ENCODE measurements at regions not wholly inside any gene's neighbourhood (a gene's known extent, or its start where the extent isn't known, plus 50 kb on each side); places are given as distances from the start of the nearest gene placed in this dataset.

DNA sequence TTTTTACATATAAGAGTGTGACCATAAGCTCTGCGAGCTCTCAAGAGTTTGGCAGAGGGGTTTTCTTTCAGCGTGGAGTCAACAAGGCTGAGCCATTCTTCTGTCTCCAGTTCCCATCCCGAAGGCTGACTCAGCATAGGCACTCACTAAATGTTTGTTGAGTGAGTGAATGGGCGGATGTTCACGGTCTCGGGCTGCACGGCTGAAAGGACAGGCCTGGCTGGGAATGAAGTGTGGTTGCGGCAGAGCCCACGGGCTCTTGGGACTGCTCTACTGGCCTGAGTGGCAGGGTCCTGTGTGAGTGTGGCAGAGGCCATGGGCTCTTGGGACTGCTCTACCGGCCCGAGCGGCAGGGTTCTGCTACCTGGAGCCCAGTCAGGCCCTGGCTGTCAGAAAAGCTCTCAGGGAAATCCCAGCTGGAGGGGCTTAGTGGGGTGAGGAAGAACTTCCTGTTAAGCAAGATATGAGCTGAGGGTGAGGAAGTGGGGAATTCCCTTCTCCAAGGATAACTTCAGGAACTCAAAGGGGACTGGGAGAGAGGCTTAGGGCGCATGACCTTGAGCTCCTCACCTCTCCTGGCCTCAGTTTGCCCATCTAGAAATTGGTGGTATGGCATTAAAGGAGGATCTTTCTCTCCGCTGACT lies 56.6 kb upstream of the C1orf174 start:
- TF ChIP-seq, protein P1, sequence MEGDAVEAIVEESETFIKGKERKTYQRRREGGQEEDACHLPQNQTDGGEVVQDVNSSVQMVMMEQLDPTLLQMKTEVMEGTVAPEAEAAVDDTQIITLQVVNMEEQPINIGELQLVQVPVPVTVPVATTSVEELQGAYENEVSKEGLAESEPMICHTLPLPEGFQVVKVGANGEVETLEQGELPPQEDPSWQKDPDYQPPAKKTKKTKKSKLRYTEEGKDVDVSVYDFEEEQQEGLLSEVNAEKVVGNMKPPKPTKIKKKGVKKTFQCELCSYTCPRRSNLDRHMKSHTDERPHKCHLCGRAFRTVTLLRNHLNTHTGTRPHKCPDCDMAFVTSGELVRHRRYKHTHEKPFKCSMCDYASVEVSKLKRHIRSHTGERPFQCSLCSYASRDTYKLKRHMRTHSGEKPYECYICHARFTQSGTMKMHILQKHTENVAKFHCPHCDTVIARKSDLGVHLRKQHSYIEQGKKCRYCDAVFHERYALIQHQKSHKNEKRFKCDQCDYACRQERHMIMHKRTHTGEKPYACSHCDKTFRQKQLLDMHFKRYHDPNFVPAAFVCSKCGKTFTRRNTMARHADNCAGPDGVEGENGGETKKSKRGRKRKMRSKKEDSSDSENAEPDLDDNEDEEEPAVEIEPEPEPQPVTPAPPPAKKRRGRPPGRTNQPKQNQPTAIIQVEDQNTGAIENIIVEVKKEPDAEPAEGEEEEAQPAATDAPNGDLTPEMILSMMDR (IDR thresholded peaks at IDR 0.05): no peak
- TF ChIP-seq, protein P2, sequence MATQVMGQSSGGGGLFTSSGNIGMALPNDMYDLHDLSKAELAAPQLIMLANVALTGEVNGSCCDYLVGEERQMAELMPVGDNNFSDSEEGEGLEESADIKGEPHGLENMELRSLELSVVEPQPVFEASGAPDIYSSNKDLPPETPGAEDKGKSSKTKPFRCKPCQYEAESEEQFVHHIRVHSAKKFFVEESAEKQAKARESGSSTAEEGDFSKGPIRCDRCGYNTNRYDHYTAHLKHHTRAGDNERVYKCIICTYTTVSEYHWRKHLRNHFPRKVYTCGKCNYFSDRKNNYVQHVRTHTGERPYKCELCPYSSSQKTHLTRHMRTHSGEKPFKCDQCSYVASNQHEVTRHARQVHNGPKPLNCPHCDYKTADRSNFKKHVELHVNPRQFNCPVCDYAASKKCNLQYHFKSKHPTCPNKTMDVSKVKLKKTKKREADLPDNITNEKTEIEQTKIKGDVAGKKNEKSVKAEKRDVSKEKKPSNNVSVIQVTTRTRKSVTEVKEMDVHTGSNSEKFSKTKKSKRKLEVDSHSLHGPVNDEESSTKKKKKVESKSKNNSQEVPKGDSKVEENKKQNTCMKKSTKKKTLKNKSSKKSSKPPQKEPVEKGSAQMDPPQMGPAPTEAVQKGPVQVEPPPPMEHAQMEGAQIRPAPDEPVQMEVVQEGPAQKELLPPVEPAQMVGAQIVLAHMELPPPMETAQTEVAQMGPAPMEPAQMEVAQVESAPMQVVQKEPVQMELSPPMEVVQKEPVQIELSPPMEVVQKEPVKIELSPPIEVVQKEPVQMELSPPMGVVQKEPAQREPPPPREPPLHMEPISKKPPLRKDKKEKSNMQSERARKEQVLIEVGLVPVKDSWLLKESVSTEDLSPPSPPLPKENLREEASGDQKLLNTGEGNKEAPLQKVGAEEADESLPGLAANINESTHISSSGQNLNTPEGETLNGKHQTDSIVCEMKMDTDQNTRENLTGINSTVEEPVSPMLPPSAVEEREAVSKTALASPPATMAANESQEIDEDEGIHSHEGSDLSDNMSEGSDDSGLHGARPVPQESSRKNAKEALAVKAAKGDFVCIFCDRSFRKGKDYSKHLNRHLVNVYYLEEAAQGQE (IDR thresholded peaks at IDR 0.05; ENCODE audit: insufficient read depth in 1 of 2, low read depth in 2 of 2, low read length in 1 of 2): no peak
- TF ChIP-seq TCF7L2 (IDR thresholded peaks at IDR 0.05; ENCODE audit: low read depth, low read length): no peak
- TF ChIP-seq SIN3A (IDR thresholded peaks at IDR 0.05; ENCODE audit: borderline replicate concordance, insufficient read depth, low read depth, low read length): no peak

Measured in Panc1 (cell line).